ENCODE measurements at regions not wholly inside any gene's neighbourhood (a gene's known extent, or its start where the extent isn't known, plus 50 kb on each side); places are given as distances from the start of the nearest gene placed in this dataset.

- no peak for TF ChIP-seq CTCF (IDR thresholded peaks at IDR 0.05; ENCODE audit: control extremely low read depth, extremely low read depth, low read depth, missing control alignments)
- DNase-seq (ENCODE audit: extremely low spot score): no peak
- POLR2A ChIA-PET: no interaction called here
- CTCF ChIA-PET: no interaction called here
Observed at GRCh38 chr2:2640371-2640770, 309.3 kb upstream of the MYT1L start.

- no peak for DNase-seq (ENCODE audit: extremely low spot score)
- POLR2A ChIA-PET: no interaction called here
- CTCF ChIA-PET: interaction anchor here (0.9 kb wide), 1 partner anchor 55 kb away, joined by 3 read pairs; no protein-coding TSS in a partner anchor
- no peak for TF ChIP-seq CTCF (IDR thresholded peaks at IDR 0.05; ENCODE audit: control extremely low read depth, extremely low read depth, low read depth, missing control alignments)
Observed at GRCh38 chr2:2639251-2640139, 308.4 kb upstream of the MYT1L start.

GRCh38 chr2:2638547-2639220 lies 307.6 kb upstream of the MYT1L start:
- no peak for TF ChIP-seq CTCF (IDR thresholded peaks at IDR 0.05; ENCODE audit: control extremely low read depth, extremely low read depth, low read depth, missing control alignments)
- POLR2A ChIA-PET: no interaction called here
- no peak for DNase-seq (ENCODE audit: extremely low spot score)
- CTCF ChIA-PET: interaction anchor here (0.9 kb wide), 1 partner anchor 54 kb away, joined by 3 read pairs; no protein-coding TSS in a partner anchor

- DNase-seq (ENCODE audit: extremely low spot score): no peak
- CTCF ChIA-PET: interaction anchor here (0.7 kb wide), 1 partner anchor 19 kb away, joined by 3 read pairs; no protein-coding TSS in a partner anchor
- POLR2A ChIA-PET: no interaction called here
- TF ChIP-seq CTCF (IDR thresholded peaks at IDR 0.05; ENCODE audit: control extremely low read depth, extremely low read depth, low read depth, missing control alignments): no peak
Observed at GRCh38 chr2:2636813-2637212, 305.7 kb upstream of the MYT1L start.

GRCh38 chr2:2635025-2635528 lies 304.0 kb upstream of the MYT1L start:
- no peak for TF ChIP-seq CTCF (IDR thresholded peaks at IDR 0.05; ENCODE audit: control extremely low read depth, extremely low read depth, low read depth, missing control alignments)
- POLR2A ChIA-PET: no interaction called here

GRCh38 chr2:2633017-2633416 lies 301.9 kb upstream of the MYT1L start:
- CTCF ChIA-PET: no interaction called here
- POLR2A ChIA-PET: no interaction called here
- no peak for DNase-seq (ENCODE audit: extremely low spot score)
- no peak for TF ChIP-seq CTCF (IDR thresholded peaks at IDR 0.05; ENCODE audit: control extremely low read depth, extremely low read depth, low read depth, missing control alignments)

More at GRCh38 chr2:2635025-2635528, 304.0 kb upstream of the MYT1L start:
- CTCF ChIA-PET: no interaction called here
- DNase-seq (ENCODE audit: extremely low spot score): no peak
